ENCODE measurements at regions not wholly inside any gene's neighbourhood (a gene's known extent, or its start where the extent isn't known, plus 50 kb on each side); places are given as distances from the start of the nearest gene placed in this dataset.

GRCh38 chr3:31173118-31173718, 278.8 kb upstream of the GADL1 start:
- no peak for DNase-seq (ENCODE audit: low read depth, low spot score)
- H3K9me3 Mint-ChIP-seq = peaks cover 2% of the 10 kb centered on the region
- no peaks in the 10 kb centered on the region for H3K36me3 Mint-ChIP-seq (ENCODE audit: low read depth)
- H3K4me3 Mint-ChIP-seq = no peak overlapping the region
- H3K27me3 Mint-ChIP-seq (ENCODE audit: low read depth) = no peaks in the 10 kb centered on the region
- TF ChIP-seq, protein P1, sequence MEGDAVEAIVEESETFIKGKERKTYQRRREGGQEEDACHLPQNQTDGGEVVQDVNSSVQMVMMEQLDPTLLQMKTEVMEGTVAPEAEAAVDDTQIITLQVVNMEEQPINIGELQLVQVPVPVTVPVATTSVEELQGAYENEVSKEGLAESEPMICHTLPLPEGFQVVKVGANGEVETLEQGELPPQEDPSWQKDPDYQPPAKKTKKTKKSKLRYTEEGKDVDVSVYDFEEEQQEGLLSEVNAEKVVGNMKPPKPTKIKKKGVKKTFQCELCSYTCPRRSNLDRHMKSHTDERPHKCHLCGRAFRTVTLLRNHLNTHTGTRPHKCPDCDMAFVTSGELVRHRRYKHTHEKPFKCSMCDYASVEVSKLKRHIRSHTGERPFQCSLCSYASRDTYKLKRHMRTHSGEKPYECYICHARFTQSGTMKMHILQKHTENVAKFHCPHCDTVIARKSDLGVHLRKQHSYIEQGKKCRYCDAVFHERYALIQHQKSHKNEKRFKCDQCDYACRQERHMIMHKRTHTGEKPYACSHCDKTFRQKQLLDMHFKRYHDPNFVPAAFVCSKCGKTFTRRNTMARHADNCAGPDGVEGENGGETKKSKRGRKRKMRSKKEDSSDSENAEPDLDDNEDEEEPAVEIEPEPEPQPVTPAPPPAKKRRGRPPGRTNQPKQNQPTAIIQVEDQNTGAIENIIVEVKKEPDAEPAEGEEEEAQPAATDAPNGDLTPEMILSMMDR (conservative IDR thresholded peaks at IDR 0.05) = no peak
- no peaks in the 10 kb centered on the region for H3K4me1 Mint-ChIP-seq
- H3K27ac Mint-ChIP-seq (ENCODE audit: unreplicated experiment) = no peak overlapping the region

DNA sequence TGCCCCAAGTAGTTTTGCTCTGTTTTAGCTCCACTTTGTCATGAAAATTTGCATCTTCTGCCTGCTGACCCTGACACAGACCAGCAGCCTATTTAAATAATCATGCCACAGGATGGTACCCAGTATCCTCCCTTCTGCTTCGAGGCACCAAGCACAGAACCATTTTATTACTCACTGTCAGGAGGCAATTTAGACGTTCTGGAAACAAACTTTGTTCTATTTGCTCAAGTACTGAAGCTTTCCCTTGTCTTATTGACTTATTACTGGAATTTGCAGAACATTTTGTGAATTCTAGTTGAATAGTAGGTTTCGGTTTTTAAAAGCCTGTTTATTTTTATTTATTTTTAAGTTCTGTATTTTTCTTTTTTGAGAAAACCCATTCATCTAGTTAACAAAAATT, 279.6 kb upstream of the GADL1 start:
- Mint-ChIP-seq H3K4me1 (no peaks in the 10 kb centered on the region), H3K9me3 (peaks cover 2% of the 10 kb centered on the region), H3K4me3 (no peak overlapping the region), H3K27me3 (ENCODE audit: low read depth) (no peaks in the 10 kb centered on the region), H3K27ac (ENCODE audit: unreplicated experiment) (no peak overlapping the region), H3K36me3 (ENCODE audit: low read depth) (no peaks in the 10 kb centered on the region)
- TF ChIP-seq, protein P1 (conservative IDR thresholded peaks at IDR 0.05) = no peak
- DNase-seq (ENCODE audit: low read depth, low spot score) = no peak

- Mint-ChIP-seq H3K4me3 (no peak overlapping the region), H3K36me3 (ENCODE audit: low read depth) (no peaks in the 10 kb centered on the region), H3K4me1 (no peaks in the 10 kb centered on the region), H3K27me3 (ENCODE audit: low read depth) (no peaks in the 10 kb centered on the region), H3K9me3 (peaks cover 8% of the 10 kb centered on the region), H3K27ac (ENCODE audit: unreplicated experiment) (no peak overlapping the region)
- TF ChIP-seq, protein P1 (conservative IDR thresholded peaks at IDR 0.05) = no peak
- DNase-seq (ENCODE audit: low read depth, low spot score) = no peak
Observed at GRCh38 chr3:31176045-31176444, 281.6 kb upstream of the GADL1 start.

DNA sequence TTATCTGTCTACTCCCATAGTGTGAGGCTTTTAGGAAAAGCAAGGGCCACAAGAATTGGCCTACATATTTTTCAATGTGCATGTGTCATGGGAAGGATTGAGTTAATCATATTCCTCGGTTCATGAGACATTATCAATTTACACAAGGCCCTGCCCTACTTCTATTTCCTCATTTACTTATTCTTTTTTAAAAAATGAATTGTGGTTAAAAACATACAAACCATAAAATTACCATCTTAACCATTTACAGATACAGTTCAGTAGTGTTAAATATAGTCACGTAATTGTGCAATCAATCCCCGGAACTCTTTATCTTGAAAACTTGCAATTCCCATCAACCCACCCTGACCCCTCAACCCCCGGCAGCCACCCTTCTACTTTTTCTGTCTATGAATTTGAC, 284.0 kb upstream of the GADL1 start:
- Mint-ChIP-seq H3K27ac (ENCODE audit: unreplicated experiment) (no peak overlapping the region), H3K4me1 (no peaks in the 10 kb centered on the region), H3K4me3 (no peak overlapping the region), H3K9me3 (peaks cover 8% of the 10 kb centered on the region), H3K27me3 (ENCODE audit: low read depth) (no peaks in the 10 kb centered on the region), H3K36me3 (ENCODE audit: low read depth) (no peaks in the 10 kb centered on the region)
- no peak for DNase-seq (ENCODE audit: low read depth, low spot score)
- TF ChIP-seq, protein P1 (conservative IDR thresholded peaks at IDR 0.05) = no peak

GRCh38 chr3:31179768-31180167, 285.3 kb upstream of the GADL1 start:
- TF ChIP-seq, protein P1 (conservative IDR thresholded peaks at IDR 0.05) = no peak
- no peak overlapping the region for H3K4me3 Mint-ChIP-seq
- no peak overlapping the region for H3K27ac Mint-ChIP-seq (ENCODE audit: unreplicated experiment)
- H3K4me1 Mint-ChIP-seq = no peaks in the 10 kb centered on the region
- no peaks in the 10 kb centered on the region for H3K36me3 Mint-ChIP-seq (ENCODE audit: low read depth)
- DNase-seq (ENCODE audit: low read depth, low spot score) = no peak
- no peaks in the 10 kb centered on the region for H3K27me3 Mint-ChIP-seq (ENCODE audit: low read depth)
- H3K9me3 Mint-ChIP-seq = peaks cover 8% of the 10 kb centered on the region

All from neural crest cell (in vitro differentiated cells).